ENCODE measurements at regions not wholly inside any gene's neighbourhood (a gene's known extent, or its start where the extent isn't known, plus 50 kb on each side); places are given as distances from the start of the nearest gene placed in this dataset.

GRCh38 chrX:145502670-145503069, 255.4 kb downstream of the SPANXN1 start:
- no peak for TF ChIP-seq CTCF (IDR thresholded peaks at IDR 0.05)

GRCh38 chrX:145506214-145506613, 258.9 kb downstream of the SPANXN1 start:
- no peak for TF ChIP-seq CTCF (IDR thresholded peaks at IDR 0.05)

- TF ChIP-seq CTCF (IDR thresholded peaks at IDR 0.05), result no peak
These were observed 277.6 kb downstream of the SPANXN1 start for GRCh38 chrX:145524931-145525330.

- TF ChIP-seq CTCF (IDR thresholded peaks at IDR 0.05), result no peak
These were observed 285.0 kb downstream of the SPANXN1 start for GRCh38 chrX:145532176-145532780.

GRCh38 chrX:145533534-145533933, 284.1 kb upstream of the SLITRK2 start:
- no peak for TF ChIP-seq CTCF (IDR thresholded peaks at IDR 0.05)

- no peak for TF ChIP-seq CTCF (IDR thresholded peaks at IDR 0.05)
These were observed 268.1 kb upstream of the SLITRK2 start for GRCh38 chrX:145549496-145549895.

GRCh38 chrX:145552643-145553042, 265.0 kb upstream of the SLITRK2 start:
- no peak for TF ChIP-seq CTCF (IDR thresholded peaks at IDR 0.05)

- no peak for TF ChIP-seq CTCF (IDR thresholded peaks at IDR 0.05)
These were observed 263.9 kb upstream of the SLITRK2 start for GRCh38 chrX:145553702-145554101.

All from LNCAP (cell line).